HCT116 (cell line): ENCODE measurements at regions not wholly inside any gene's neighbourhood (a gene's known extent, or its start where the extent isn't known, plus 50 kb on each side); places are given as distances from the start of the nearest gene placed in this dataset.

Experiments used
- ATAC-seq: fragments of 200-7000 bp; cut with Tn5 transposase; 2 replicates; pipeline ENCODE4 v1.9.1; 2020; ENCODE audit warnings: mild to moderate bottlenecking, moderate library complexity
- BruUV-seq: library from RNA; stranded (reverse); fragments of 400-500 nt; replicated peaks from 2 replicates; lab custom pipeline; 2021; lab: Mats Ljungman, UMichigan
- CTCF ChIA-PET: fragments of 300-600 bp; sonication (Branson Sonifier 250); formaldehyde crosslinking; loops from one replicate; lab custom pipeline; 2021; ENCODE audit warnings: antibody characterized with exemption; lab: Charles Lee
- POLR2A ChIA-PET: fragments of 300-600, 350-600 bp; sonication (Branson Sonifier 250); formaldehyde crosslinking; loops from one replicate; lab custom pipeline; 2021; ENCODE audit warnings: antibody characterized with exemption; lab: Charles Lee
- RAD21 ChIA-PET, 2 experiments: fragments of 300-600 bp; sonication (Branson Sonifier 250); formaldehyde crosslinking; loops; one replicate each; lab custom pipeline; 2023; ENCODE audit warnings: low total read pairs in 2 of 2; ENCODE audit not compliant: uncharacterized antibody in 2 of 2, unreplicated experiment in 2 of 2, low non-redundant PET in 1 of 2; lab: Charles Lee
- DNase-seq: peaks from one replicate; pipeline ENCODE4 v3.0.0-alpha.2; 2010; ENCODE audit warnings: low read depth, low spot score
- H2AFZ ChIP-seq: fragments of 200-600 bp; shearing (Covaris generic), sonication (generic); 2 replicates; pipeline ENCODE4 v1.6.1; 2017; ENCODE audit warnings: low read depth, mixed run types, mixed read lengths, antibody characterized with exemption, low read length; ENCODE audit not compliant: poor library complexity, severe bottlenecking
- H3K27ac ChIP-seq: 2 replicates; pipeline ENCODE4 v1.5.1; 2012; ENCODE audit warnings: low read depth, low read length
- H3K27me3 ChIP-seq: fragments of 200-600 bp; sonication (generic); 2 replicates; pipeline ENCODE4 v1.6.1; 2016; ENCODE audit warnings: mixed run types, low read length, mixed read lengths; ENCODE audit not compliant: insufficient read depth
- H3K36me3 ChIP-seq, 2 experiments: fragments of 200-500 bp in 1 of 2; fragments of 200-600 bp in 1 of 2; sonication (Bioruptor generic) in 1 of 2; sonication (generic) in 1 of 2; 2 replicates each; pipeline versions ENCODE4 v1.5.1 to v1.6.1; 2014 to 2016; ENCODE audit warnings: low read length in 2 of 2, inconsistent platforms in 1 of 2, mixed read lengths in 1 of 2, mixed run types in 1 of 2; ENCODE audit not compliant: insufficient read depth in 2 of 2, control insufficient read depth in 1 of 2
- H3K4me1 ChIP-seq, 2 experiments: fragments of 200-600 bp in 1 of 2; sonication (generic) in 1 of 2; 2 replicates each; pipeline versions ENCODE4 v1.5.1 to v1.6.1; 2012 to 2017; ENCODE audit warnings: low read length in 2 of 2, inconsistent platforms in 1 of 2, mild to moderate bottlenecking in 1 of 2, mixed read lengths in 1 of 2, mixed run types in 1 of 2, moderate library complexity in 1 of 2; ENCODE audit not compliant: insufficient read depth in 2 of 2, control insufficient read depth in 1 of 2
- H3K4me2 ChIP-seq: fragments of 200-600 bp; sonication (generic); 2 replicates; pipeline ENCODE4 v1.6.1; 2017; ENCODE audit warnings: mixed run types, low read length, mixed read lengths
- H3K4me3 ChIP-seq, 2 experiments: fragments of 200-600 bp in 1 of 2; sonication (generic) in 1 of 2; replicated peaks in 1 of 2; 2 replicates each; pipeline ENCODE4 v1.5.1; 2011 to 2016; ENCODE audit warnings: low read length in 2 of 2, control low read depth in 1 of 2, low read depth in 1 of 2, mild to moderate bottlenecking in 1 of 2, mixed read lengths in 1 of 2, mixed run types in 1 of 2
- H3K79me2 ChIP-seq: fragments of 200-600 bp; sonication (generic); 2 replicates; pipeline ENCODE4 v1.6.1; 2017; ENCODE audit warnings: mild to moderate bottlenecking, mixed run types, low read length, moderate library complexity, mixed read lengths; ENCODE audit not compliant: insufficient read depth
- H3K9ac ChIP-seq: fragments of 200-600 bp; sonication (generic); 2 replicates; pipeline ENCODE4 v1.6.1; 2016; ENCODE audit warnings: low read length, mixed read lengths
- H3K9me2 ChIP-seq: fragments of 200-600 bp; sonication (generic), shearing (Covaris generic); 2 replicates; pipeline ENCODE4 v1.6.1; 2017; ENCODE audit warnings: mixed run types, mild to moderate bottlenecking, moderate library complexity; ENCODE audit not compliant: insufficient read depth
- H3K9me3 ChIP-seq, 2 experiments: fragments of 200-500 bp in 1 of 2; fragments of 200-600 bp in 1 of 2; sonication (Bioruptor generic) in 1 of 2; sonication (generic) in 1 of 2; 2 replicates each; pipeline ENCODE4 v1.6.1; 2014 to 2017; ENCODE audit warnings: low read length in 2 of 2, mixed read lengths in 2 of 2, inconsistent platforms in 1 of 2, low read depth in 1 of 2, mild to moderate bottlenecking in 1 of 2, mixed run types in 1 of 2, moderate library complexity in 1 of 2; ENCODE audit not compliant: control insufficient read depth in 1 of 2, insufficient read depth in 1 of 2
- H4K20me1 ChIP-seq: fragments of 200-600 bp; sonication (generic), shearing (Covaris generic); 2 replicates; pipeline ENCODE4 v1.6.1; 2017; ENCODE audit warnings: mixed run types, mild to moderate bottlenecking, moderate library complexity; ENCODE audit not compliant: insufficient read depth
- ATF3 ChIP-seq: IDR thresholded peaks from 2 replicates; pipeline ENCODE4 v1.6.1; 2012
- CBX3 ChIP-seq: IDR thresholded peaks from 2 replicates; pipeline ENCODE4 v1.6.1; 2012; ENCODE audit warnings: low read depth
- CEBPB ChIP-seq: IDR thresholded peaks from 2 replicates; pipeline ENCODE4 v1.6.1; 2012; ENCODE audit warnings: low read depth
- EGR1 ChIP-seq: IDR thresholded peaks from 2 replicates; pipeline ENCODE4 v1.6.1; 2012; ENCODE audit warnings: low read depth
- ELF1 ChIP-seq: IDR thresholded peaks from 2 replicates; pipeline ENCODE4 v1.6.1; 2012; ENCODE audit warnings: low read depth, borderline replicate concordance
- EZH2phosphoT487 ChIP-seq: fragments of 200-600 bp; IDR thresholded peaks from 2 replicates; pipeline ENCODE4 v1.6.1; 2018; ENCODE audit warnings: antibody characterized with exemption, borderline replicate concordance
- POLR2A ChIP-seq: IDR thresholded peaks from 2 replicates; pipeline ENCODE4 v1.7.0; 2011; ENCODE audit warnings: borderline replicate concordance; ENCODE audit not compliant: insufficient read depth, insufficient read length; ENCODE audit errors: extremely low read depth
- REST ChIP-seq: IDR thresholded peaks from 2 replicates; pipeline ENCODE4 v1.6.1; 2012; ENCODE audit warnings: low read depth
- SIN3A ChIP-seq: IDR thresholded peaks from 2 replicates; pipeline ENCODE4 v1.6.1; 2012; ENCODE audit warnings: low read depth
- SP1 ChIP-seq: IDR thresholded peaks from 2 replicates; pipeline ENCODE4 v1.6.1; 2012; ENCODE audit warnings: low read depth
- SRF ChIP-seq: IDR thresholded peaks from 2 replicates; pipeline ENCODE4 v1.6.1; 2012; ENCODE audit warnings: low read depth
- ZFX ChIP-seq: fragments of 450-650 bp; IDR thresholded peaks from 2 replicates; pipeline ENCODE4 v1.6.1; 2017
- ZNF274 ChIP-seq: fragments of 200-500 bp; sonication (Bioruptor generic); IDR thresholded peaks from 2 replicates; pipeline ENCODE4 v1.6.1; 2014; ENCODE audit warnings: mild to moderate bottlenecking, low read depth, low read length, inconsistent platforms
- intact Hi-C: fragments of 100-400 bp; cut with micrococcal nuclease; formaldehyde crosslinking; loops from 2 replicates; pipeline ENCODE4 v1.10.0; 2022
- TF ChIP-seq, protein P1 (sequence below): IDR thresholded peaks from 2 replicates; pipeline ENCODE4 v1.6.1; 2011; ENCODE audit warnings: mild to moderate bottlenecking, low read length, moderate library complexity; ENCODE audit not compliant: insufficient replicate concordance; ENCODE audit errors: extremely low read depth

- CTCF ChIA-PET = interaction anchor here (1.1 kb wide), 1 partner anchor 35 kb away, joined by 3 read pairs; no protein-coding TSS in a partner anchor
- H3K9me3 ChIP-seq = no peaks in the 10 kb centered on the region
- H3K27ac ChIP-seq = no peak overlapping the region
- H3K4me2 ChIP-seq = no peak overlapping the region
- H3K4me1 ChIP-seq = peaks cover 15 to 20% of the 10 kb centered on the region in 2 experiments
- TF ChIP-seq SP1 (no peak), EZH2phosphoT487 (no peak), ELF1 (no peak), SIN3A (no peak), CBX3 (no peak), ZFX (no peak), SRF (no peak), REST (no peak), CEBPB (no peak), EGR1 (no peak), POLR2A (no peak), ZNF274 (no peak), ATF3 (no peak)
- TF ChIP-seq, protein P1, sequence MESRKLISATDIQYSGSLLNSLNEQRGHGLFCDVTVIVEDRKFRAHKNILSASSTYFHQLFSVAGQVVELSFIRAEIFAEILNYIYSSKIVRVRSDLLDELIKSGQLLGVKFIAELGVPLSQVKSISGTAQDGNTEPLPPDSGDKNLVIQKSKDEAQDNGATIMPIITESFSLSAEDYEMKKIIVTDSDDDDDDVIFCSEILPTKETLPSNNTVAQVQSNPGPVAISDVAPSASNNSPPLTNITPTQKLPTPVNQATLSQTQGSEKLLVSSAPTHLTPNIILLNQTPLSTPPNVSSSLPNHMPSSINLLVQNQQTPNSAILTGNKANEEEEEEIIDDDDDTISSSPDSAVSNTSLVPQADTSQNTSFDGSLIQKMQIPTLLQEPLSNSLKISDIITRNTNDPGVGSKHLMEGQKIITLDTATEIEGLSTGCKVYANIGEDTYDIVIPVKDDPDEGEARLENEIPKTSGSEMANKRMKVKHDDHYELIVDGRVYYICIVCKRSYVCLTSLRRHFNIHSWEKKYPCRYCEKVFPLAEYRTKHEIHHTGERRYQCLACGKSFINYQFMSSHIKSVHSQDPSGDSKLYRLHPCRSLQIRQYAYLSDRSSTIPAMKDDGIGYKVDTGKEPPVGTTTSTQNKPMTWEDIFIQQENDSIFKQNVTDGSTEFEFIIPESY = no peak
- H3K79me2 ChIP-seq = no peaks in the 10 kb centered on the region
- POLR2A ChIA-PET = no interaction called here
- RAD21 ChIA-PET = no interaction called here
- no peaks in the 10 kb centered on the region for H4K20me1 ChIP-seq
- no peak for DNase-seq
- H3K27me3 ChIP-seq = peaks cover 6% of the 10 kb centered on the region; the same call in 1 of the 2 replicates
- BruUV-seq = no TSS peak
- intact Hi-C loops = no loop called here
- ATAC-seq = no peak
- no peak overlapping the region for H3K9ac ChIP-seq
- no peak overlapping the region for H3K4me3 ChIP-seq
- no peak overlapping the region for H2AFZ ChIP-seq
- no peaks in the 10 kb centered on the region for H3K9me2 ChIP-seq
- no peaks in the 10 kb centered on the region for H3K36me3 ChIP-seq
Measured at GRCh38 chr4:26023203-26023972, 109.4 kb downstream of the SMIM20 start.
